WTC11 (cell line): ENCODE measurements at regions not wholly inside any gene's neighbourhood (a gene's known extent, or its start where the extent isn't known, plus 50 kb on each side); places are given as distances from the start of the nearest gene placed in this dataset.

ENCODE experiments used
- AR ChIP-seq: fragments of 250-450 bp; sonication (Bioruptor Pico); IDR thresholded peaks from 2 replicates; pipeline ENCODE4 v1.9.0; 2021; ENCODE audit warnings: mild to moderate bottlenecking
- CREB1 ChIP-seq: sonication (generic); formaldehyde crosslinking; IDR thresholded peaks from 2 replicates; pipeline ENCODE4 v1.8.0; 2023; ENCODE audit warnings: mild to moderate bottlenecking, missing genetic modification reagents
- CTCF ChIP-seq: fragments of 200-600 bp; IDR thresholded peaks from 2 replicates; pipeline ENCODE4 v1.8.0; 2022; ENCODE audit warnings: antibody characterized with exemption
- FOXJ3 ChIP-seq: sonication (generic); formaldehyde crosslinking; IDR thresholded peaks from 2 replicates; pipeline ENCODE4 v1.9.0; 2021; ENCODE audit warnings: missing genetic modification reagents, mild to moderate bottlenecking, borderline replicate concordance
- KAT7 ChIP-seq: sonication (generic); formaldehyde crosslinking; IDR thresholded peaks from 2 replicates; pipeline ENCODE4 v1.8.1; 2023; ENCODE audit warnings: missing genetic modification reagents, mild to moderate bottlenecking, borderline replicate concordance
- MLX ChIP-seq: sonication (generic); formaldehyde crosslinking; IDR thresholded peaks from 2 replicates; pipeline ENCODE4 v1.8.1; 2023; ENCODE audit warnings: mild to moderate bottlenecking, missing genetic modification reagents, moderate library complexity
- NR2C2 ChIP-seq: sonication (generic); formaldehyde crosslinking; IDR thresholded peaks from 2 replicates; pipeline ENCODE4 v1.8.0; 2022; ENCODE audit warnings: mild to moderate bottlenecking, missing genetic modification reagents
- ZNF263 ChIP-seq: sonication (generic); formaldehyde crosslinking; IDR thresholded peaks from 2 replicates; pipeline ENCODE4 v1.8.1; 2022; ENCODE audit warnings: low read depth, mild to moderate bottlenecking, moderate library complexity, missing genetic modification reagents
- ZNF423 ChIP-seq: fragments of 250-450 bp; sonication (Bioruptor Pico); IDR thresholded peaks from 2 replicates; pipeline ENCODE4 v2.1.2; 2022; ENCODE audit warnings: mild to moderate bottlenecking, moderate library complexity
- TF ChIP-seq, protein P1 (sequence below): sonication (generic); formaldehyde crosslinking; IDR thresholded peaks from 2 replicates; pipeline ENCODE4 v1.8.0; 2022; ENCODE audit warnings: mild to moderate bottlenecking, missing genetic modification reagents

- no peak for TF ChIP-seq FOXJ3 (CRISPR knock-in tag)
- TF ChIP-seq ZNF263 (CRISPR knock-in tag) = no peak
- no peak for TF ChIP-seq CTCF
- no peak for TF ChIP-seq NR2C2 (CRISPR knock-in tag)
- TF ChIP-seq MLX (CRISPR knock-in tag) = no peak
- TF ChIP-seq, protein P1, sequence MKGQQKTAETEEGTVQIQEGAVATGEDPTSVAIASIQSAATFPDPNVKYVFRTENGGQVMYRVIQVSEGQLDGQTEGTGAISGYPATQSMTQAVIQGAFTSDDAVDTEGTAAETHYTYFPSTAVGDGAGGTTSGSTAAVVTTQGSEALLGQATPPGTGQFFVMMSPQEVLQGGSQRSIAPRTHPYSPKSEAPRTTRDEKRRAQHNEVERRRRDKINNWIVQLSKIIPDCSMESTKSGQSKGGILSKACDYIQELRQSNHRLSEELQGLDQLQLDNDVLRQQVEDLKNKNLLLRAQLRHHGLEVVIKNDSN (CRISPR knock-in tag) = no peak
- no peak for TF ChIP-seq ZNF423 (CRISPR knock-in tag)
- TF ChIP-seq KAT7 (CRISPR knock-in tag) = no peak
- no peak for TF ChIP-seq AR
- no peak for TF ChIP-seq CREB1 (CRISPR knock-in tag)
These were observed 130.0 kb upstream of the MAP9 start for GRCh38 chr4:155506745-155507144.
